ENCODE measurements at regions not wholly inside any gene's neighbourhood (a gene's known extent, or its start where the extent isn't known, plus 50 kb on each side); places are given as distances from the start of the nearest gene placed in this dataset.

- in situ Hi-C loops (cut with HindIII; ENCODE audit: low pct_unique_long_range_greater_than_20kb, low sequenced_read_pairs), result no loop called here
Measured at GRCh38 chr1:75034376-75034775, 99.8 kb upstream of the LHX8 start.

GRCh38 chr1:75035536-75035935 lies 98.7 kb upstream of the LHX8 start:
- no peak for DNase-seq (ENCODE audit: low read depth, low spot score)

More at GRCh38 chr1:75034376-75034775, 99.8 kb upstream of the LHX8 start:
- no peak for DNase-seq (ENCODE audit: low read depth, low spot score)

GRCh38 chr1:75053207-75053606 lies 81.0 kb upstream of the LHX8 start:
- peak; percentile 57 for DNase-seq (ENCODE audit: low read depth, low spot score)
- in situ Hi-C loops (cut with HindIII; ENCODE audit: low pct_unique_long_range_greater_than_20kb, low sequenced_read_pairs), result no loop called here

More at GRCh38 chr1:75035536-75035935, 98.7 kb upstream of the LHX8 start:
- in situ Hi-C loops (cut with HindIII; ENCODE audit: low pct_unique_long_range_greater_than_20kb, low sequenced_read_pairs), result no loop called here

GRCh38 chr1:75058424-75058823 lies 75.8 kb upstream of the LHX8 start:
- in situ Hi-C loops (cut with HindIII; ENCODE audit: low pct_unique_long_range_greater_than_20kb, low sequenced_read_pairs), result no loop called here
- DNase-seq (ENCODE audit: low read depth, low spot score), result no peak

GRCh38 chr1:75062111-75062510 lies 72.1 kb upstream of the LHX8 start:
- DNase-seq (ENCODE audit: low read depth, low spot score), result no peak
- in situ Hi-C loops (cut with HindIII; ENCODE audit: low pct_unique_long_range_greater_than_20kb, low sequenced_read_pairs), result no loop called here

- no peak for DNase-seq (ENCODE audit: low read depth, low spot score)
- in situ Hi-C loops (cut with HindIII; ENCODE audit: low pct_unique_long_range_greater_than_20kb, low sequenced_read_pairs), result no loop called here
Measured at GRCh38 chr1:75067975-75068374, 66.2 kb upstream of the LHX8 start.

GRCh38 chr1:75074831-75075395 lies 59.3 kb upstream of the LHX8 start:
- in situ Hi-C loops (cut with HindIII; ENCODE audit: low pct_unique_long_range_greater_than_20kb, low sequenced_read_pairs), result no loop called here
- DNase-seq (ENCODE audit: low read depth, low spot score), result no peak

GRCh38 chr1:75079538-75080290 lies 54.5 kb upstream of the LHX8 start:
- peak; percentile 23 for DNase-seq (ENCODE audit: low read depth, low spot score)
- in situ Hi-C loops (cut with HindIII; ENCODE audit: low pct_unique_long_range_greater_than_20kb, low sequenced_read_pairs), result no loop called here

GRCh38 chr1:75083223-75083622 lies 51.0 kb upstream of the LHX8 start:
- in situ Hi-C loops (cut with HindIII; ENCODE audit: low pct_unique_long_range_greater_than_20kb, low sequenced_read_pairs), result no loop called here
- peak; percentile 16 for DNase-seq (ENCODE audit: low read depth, low spot score)

- DNase-seq (ENCODE audit: low read depth, low spot score), result no peak
- in situ Hi-C loops (cut with HindIII; ENCODE audit: low pct_unique_long_range_greater_than_20kb, low sequenced_read_pairs), result no loop called here
Measured at GRCh38 chr1:75083848-75084514, 50.2 kb upstream of the LHX8 start.

Data from SK-MEL-5 (cell line).